HL-60 (cell line): ENCODE measurements at regions not wholly inside any gene's neighbourhood (a gene's known extent, or its start where the extent isn't known, plus 50 kb on each side); places are given as distances from the start of the nearest gene placed in this dataset.

Source experiments
- DNase-seq, 2 experiments: peaks; one replicate each; pipeline ENCODE4 v3.0.0-alpha.2; 2010 to 2020; ENCODE audit warnings: low read depth in 1 of 2, low spot score in 1 of 2
- H3K27ac ChIP-seq: fragments of 250-450 bp; sonication (Bioruptor Pico); replicated peaks from 2 replicates; pipeline ENCODE4 v1.5.1; 2020; ENCODE audit warnings: mild to moderate bottlenecking, moderate library complexity
- H3K27me3 ChIP-seq: fragments of 250-450 bp; sonication (Bioruptor Pico); 2 replicates; pipeline ENCODE4 v1.5.1; 2021; ENCODE audit warnings: mild to moderate bottlenecking, moderate library complexity; ENCODE audit not compliant: insufficient read depth, poor library complexity, severe bottlenecking
- H3K4me3 ChIP-seq: replicated peaks from 2 replicates; pipeline ENCODE4 v1.5.1; 2011; ENCODE audit warnings: mild to moderate bottlenecking, control low read depth, low read length; ENCODE audit not compliant: insufficient read depth
- CTCF ChIP-seq: IDR thresholded peaks from one replicate; pipeline ENCODE4 v1.5.1; 2011; ENCODE audit warnings: low read length, control low read depth, inconsistent platforms; ENCODE audit not compliant: insufficient read depth
- GABPA ChIP-seq: IDR thresholded peaks from 2 replicates; pipeline ENCODE4 v1.6.1; 2012; ENCODE audit warnings: low read depth
- POLR2AphosphoS5 ChIP-seq: IDR thresholded peaks from 2 replicates; pipeline ENCODE4 v1.6.1; 2012; ENCODE audit warnings: low read depth
- REST ChIP-seq: IDR thresholded peaks from 2 replicates; pipeline ENCODE4 v1.6.1; 2012; ENCODE audit warnings: low read depth; ENCODE audit not compliant: insufficient replicate concordance
- SPI1 ChIP-seq: IDR thresholded peaks from 2 replicates; pipeline ENCODE4 v1.6.1; 2012; ENCODE audit warnings: low read depth, mild to moderate bottlenecking, borderline replicate concordance

DNA sequence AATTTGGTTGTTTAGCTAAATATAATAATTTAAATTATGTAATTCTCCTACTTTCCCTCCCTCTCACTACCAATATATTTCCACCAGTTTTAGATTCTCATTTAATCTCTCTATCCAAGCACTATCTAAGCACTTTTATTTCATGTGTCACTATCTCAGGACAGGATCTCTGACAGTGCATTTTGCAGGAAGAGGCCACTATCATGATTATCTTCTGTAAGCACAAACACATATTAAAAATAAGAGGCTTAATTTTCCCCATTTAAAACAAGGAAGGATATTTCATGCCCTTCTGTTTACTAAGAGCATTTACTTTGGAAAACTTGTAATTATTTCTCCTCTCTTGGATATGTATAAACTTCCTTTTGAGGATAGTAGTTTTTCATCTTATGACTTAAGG, 726.2 kb upstream of the ZNF804A start:
- Histone ChIP-seq H3K27me3 (no peaks in the 10 kb centered on the region), H3K27ac (no peak overlapping the region), H3K4me3 (no peak overlapping the region)
- DNase-seq: no peak
- TF ChIP-seq GABPA: no peak
- no peak for TF ChIP-seq REST
- TF ChIP-seq CTCF: no peak
- TF ChIP-seq POLR2AphosphoS5: no peak
- no peak for TF ChIP-seq SPI1

GRCh38 chr2:183881978-183882377, 716.4 kb upstream of the ZNF804A start:
- no peak for DNase-seq
- H3K4me3 ChIP-seq: no peak overlapping the region
- no peak overlapping the region for H3K27ac ChIP-seq
- no peaks in the 10 kb centered on the region for H3K27me3 ChIP-seq
- TF ChIP-seq REST: no peak
- no peak for TF ChIP-seq SPI1
- TF ChIP-seq POLR2AphosphoS5: no peak
- no peak for TF ChIP-seq CTCF
- no peak for TF ChIP-seq GABPA

DNA sequence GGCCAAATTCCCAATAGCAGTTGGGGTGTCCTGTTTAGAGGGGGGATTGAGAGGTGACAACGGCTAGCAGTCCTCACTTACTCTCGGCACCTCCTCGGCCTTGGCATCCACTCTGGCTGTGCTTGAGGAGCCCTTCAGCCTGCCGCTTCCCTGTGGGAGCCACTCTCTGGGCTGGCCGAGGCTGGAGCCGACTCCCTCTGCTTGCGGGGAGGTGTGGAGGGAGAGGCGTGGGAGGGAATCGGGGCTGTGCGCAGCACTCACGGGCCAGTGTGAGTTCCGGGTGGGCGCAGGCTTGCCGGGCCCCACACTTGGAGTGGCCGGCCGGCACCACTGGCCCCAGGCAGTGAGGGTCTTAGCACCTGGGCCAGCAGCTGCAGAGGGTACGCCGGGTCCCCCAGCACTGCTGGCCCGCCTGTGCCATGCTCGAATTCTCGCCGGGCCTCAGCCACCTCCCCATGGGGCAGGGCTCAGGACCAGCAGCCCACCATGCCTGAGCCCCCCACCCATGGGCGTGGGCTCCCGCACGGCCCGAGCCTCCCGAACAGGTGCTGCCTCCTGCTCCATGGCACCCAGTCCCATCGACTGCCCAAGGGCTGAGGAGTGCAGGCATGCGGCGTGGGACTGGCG, 705.9 kb upstream of the ZNF804A start:
- no peak overlapping the region for H3K4me3 ChIP-seq
- TF ChIP-seq POLR2AphosphoS5: no peak
- TF ChIP-seq SPI1: no peak
- no peak for TF ChIP-seq GABPA
- TF ChIP-seq CTCF: no peak
- no peak for TF ChIP-seq REST

More for the DNA sequence above, 705.9 kb upstream of the ZNF804A start:
- no peak for DNase-seq
- Histone ChIP-seq H3K27ac (no peak overlapping the region), H3K27me3 (no peaks in the 10 kb centered on the region)
